Endothelial cell (in vitro differentiated cells): ENCODE measurements at regions not wholly inside any gene's neighbourhood (a gene's known extent, or its start where the extent isn't known, plus 50 kb on each side); places are given as distances from the start of the nearest gene placed in this dataset.
A peak's percentile ranks its signal among the peaks of the same experiment; 100 is the strongest.

Experiments used
- DNase-seq: peaks from one replicate; pipeline ENCODE4 v3.0.0; 2021; ENCODE audit warnings: low spot score
- H3K27ac Mint-ChIP-seq: one replicate; pipeline ENCODE4 v1.8.0; 2021; ENCODE audit warnings: mixed read lengths, inconsistent platforms; ENCODE audit not compliant: unreplicated experiment
- H3K27me3 Mint-ChIP-seq: one replicate; pipeline ENCODE4 v1.8.0; 2021; ENCODE audit warnings: mild to moderate bottlenecking, moderate library complexity, mixed read lengths, inconsistent platforms; ENCODE audit not compliant: unreplicated experiment
- H3K36me3 Mint-ChIP-seq: one replicate; pipeline ENCODE4 v1.8.0; 2021; ENCODE audit warnings: mild to moderate bottlenecking, low read depth, mixed read lengths, inconsistent platforms; ENCODE audit not compliant: unreplicated experiment
- H3K4me1 Mint-ChIP-seq: one replicate; pipeline ENCODE4 v1.8.0; 2021; ENCODE audit warnings: mild to moderate bottlenecking, mixed read lengths, inconsistent platforms; ENCODE audit not compliant: unreplicated experiment
- H3K4me3 Mint-ChIP-seq: one replicate; pipeline ENCODE4 v1.8.0; 2021; ENCODE audit warnings: mild to moderate bottlenecking, mixed read lengths, inconsistent platforms; ENCODE audit not compliant: unreplicated experiment
- H3K9me3 Mint-ChIP-seq: one replicate; pipeline ENCODE4 v1.8.0; 2021; ENCODE audit warnings: mixed read lengths, inconsistent platforms; ENCODE audit not compliant: unreplicated experiment
- CTCF ChIP-seq: fragments of 200-600 bp; sonication (generic); IDR thresholded peaks from one replicate; pipeline ENCODE4 v1.5.0; 2021; ENCODE audit warnings: antibody characterized with exemption; ENCODE audit not compliant: unreplicated experiment

GRCh38 chr1:83692524-83693381, 306.2 kb downstream of the TTLL7 start:
- peak overlapping the region; percentile 13 for H3K27ac Mint-ChIP-seq
- no peaks in the 10 kb centered on the region for H3K9me3 Mint-ChIP-seq
- DNase-seq: peak; percentile 18
- H3K36me3 Mint-ChIP-seq: no peaks in the 10 kb centered on the region
- TF ChIP-seq CTCF: no peak
- H3K4me1 Mint-ChIP-seq: peaks cover 30% of the 10 kb centered on the region
- H3K4me3 Mint-ChIP-seq: peak overlapping the region; percentile 80
- peaks cover 7% of the 10 kb centered on the region for H3K27me3 Mint-ChIP-seq

GRCh38 chr1:83691953-83692500, 306.9 kb downstream of the TTLL7 start:
- no peak overlapping the region for H3K4me3 Mint-ChIP-seq
- H3K4me1 Mint-ChIP-seq: peaks cover 30% of the 10 kb centered on the region
- H3K9me3 Mint-ChIP-seq: no peaks in the 10 kb centered on the region
- H3K27me3 Mint-ChIP-seq: peaks cover 7% of the 10 kb centered on the region
- H3K36me3 Mint-ChIP-seq: no peaks in the 10 kb centered on the region
- no peak for DNase-seq
- H3K27ac Mint-ChIP-seq: no peak overlapping the region
- no peak for TF ChIP-seq CTCF

- H3K9me3 Mint-ChIP-seq: no peaks in the 10 kb centered on the region
These were observed 308.7 kb downstream of the TTLL7 start for GRCh38 chr1:83689921-83690868.

GRCh38 chr1:83682132-83682531, 316.8 kb downstream of the TTLL7 start:
- no peak for TF ChIP-seq CTCF
- H3K4me1 Mint-ChIP-seq: no peaks in the 10 kb centered on the region
- no peak overlapping the region for H3K27ac Mint-ChIP-seq

More at GRCh38 chr1:83689921-83690868, 308.7 kb downstream of the TTLL7 start:
- no peak for DNase-seq
- H3K27ac Mint-ChIP-seq: no peak overlapping the region
- no peak overlapping the region for H3K4me3 Mint-ChIP-seq
- TF ChIP-seq CTCF: no peak
- H3K27me3 Mint-ChIP-seq: peaks cover 4% of the 10 kb centered on the region
- no peaks in the 10 kb centered on the region for H3K36me3 Mint-ChIP-seq
- peaks cover 27% of the 10 kb centered on the region for H3K4me1 Mint-ChIP-seq

More at GRCh38 chr1:83682132-83682531, 316.8 kb downstream of the TTLL7 start:
- Mint-ChIP-seq H3K9me3 (no peaks in the 10 kb centered on the region), H3K4me3 (no peak overlapping the region), H3K27me3 (no peaks in the 10 kb centered on the region), H3K36me3 (no peaks in the 10 kb centered on the region)
- DNase-seq: no peak
